ENCODE measurements at regions not wholly inside any gene's neighbourhood (a gene's known extent, or its start where the extent isn't known, plus 50 kb on each side); places are given as distances from the start of the nearest gene placed in this dataset.

- TF ChIP-seq CTCF (conservative IDR thresholded peaks at IDR 0.05; ENCODE audit: low read depth, low read length) (no peak), EZH2 (IDR thresholded peaks at IDR 0.05; ENCODE audit: borderline replicate concordance, low read depth, low read length, poor library complexity, severe bottlenecking) (no peak)
These were observed 233.6 kb downstream of the PCDH7 start for GRCh38 chr4:30953799-30954198.
